ENCODE measurements at regions not wholly inside any gene's neighbourhood (a gene's known extent, or its start where the extent isn't known, plus 50 kb on each side); places are given as distances from the start of the nearest gene placed in this dataset.
"Not testable (repeated sequence)": the region's sequence is repeated elsewhere in the genome, so short reads cannot be mapped to it uniquely, and the experiment has no call there.

DNA sequence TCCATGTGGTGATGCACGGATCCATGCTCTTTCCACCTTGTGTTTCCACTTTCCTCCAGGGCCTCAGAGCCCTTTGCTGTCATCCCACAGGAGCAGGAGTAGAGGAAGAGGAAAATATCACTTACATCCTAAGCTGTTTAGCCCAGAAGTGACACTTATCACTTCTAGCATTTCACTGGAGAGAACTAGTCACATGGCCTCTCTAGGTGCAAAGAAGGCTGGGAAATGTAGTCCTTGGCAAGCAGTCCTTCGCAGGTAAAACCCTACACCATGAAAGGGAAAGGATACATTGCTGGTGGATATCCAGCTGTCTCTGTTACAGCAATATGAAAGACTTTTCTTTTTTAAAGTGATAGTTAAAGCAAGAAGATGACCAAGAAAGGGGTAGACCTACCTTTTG lies 185.9 kb downstream of the RGS9 start:
- DNase-seq (ENCODE audit: insufficient read length, low spot score) (no peak), FAIRE-seq (no peak)

GRCh38 chr17:65320820-65321219 lies 183.7 kb downstream of the RGS9 start:
- no peak for DNase-seq (ENCODE audit: insufficient read length, low spot score)
- FAIRE-seq, result no peak

DNA sequence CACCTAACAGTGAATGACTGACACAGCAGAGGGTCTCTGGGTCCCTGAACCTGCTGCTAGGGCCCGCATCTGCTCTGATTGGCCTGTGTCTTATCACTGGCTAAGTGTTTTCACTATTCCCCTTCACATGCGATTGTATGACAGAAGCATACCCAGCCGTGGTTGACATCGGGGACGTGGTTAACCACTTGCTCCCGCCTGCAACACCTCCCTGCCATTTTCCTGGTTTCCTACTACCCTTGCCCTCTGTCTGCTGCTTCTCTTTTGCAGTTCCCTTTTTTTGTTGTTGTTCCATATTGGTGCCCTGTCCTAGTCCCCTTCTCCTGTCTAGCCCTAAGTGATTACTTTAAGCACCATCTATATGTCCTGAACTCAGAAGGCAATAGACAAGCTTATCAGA lies 177.0 kb downstream of the RGS9 start:
- FAIRE-seq, result no peak
- no peak for DNase-seq (ENCODE audit: insufficient read length, low spot score)

- FAIRE-seq (no peak), DNase-seq (ENCODE audit: insufficient read length, low spot score) (no peak)
These were observed 175.7 kb downstream of the RGS9 start for GRCh38 chr17:65312718-65313377.

- no peak for FAIRE-seq
- no peak for DNase-seq (ENCODE audit: insufficient read length, low spot score)
These were observed 174.1 kb downstream of the RGS9 start for GRCh38 chr17:65311261-65311660.

GRCh38 chr17:65307961-65308316 lies 170.8 kb downstream of the RGS9 start:
- FAIRE-seq, result no peak

DNA sequence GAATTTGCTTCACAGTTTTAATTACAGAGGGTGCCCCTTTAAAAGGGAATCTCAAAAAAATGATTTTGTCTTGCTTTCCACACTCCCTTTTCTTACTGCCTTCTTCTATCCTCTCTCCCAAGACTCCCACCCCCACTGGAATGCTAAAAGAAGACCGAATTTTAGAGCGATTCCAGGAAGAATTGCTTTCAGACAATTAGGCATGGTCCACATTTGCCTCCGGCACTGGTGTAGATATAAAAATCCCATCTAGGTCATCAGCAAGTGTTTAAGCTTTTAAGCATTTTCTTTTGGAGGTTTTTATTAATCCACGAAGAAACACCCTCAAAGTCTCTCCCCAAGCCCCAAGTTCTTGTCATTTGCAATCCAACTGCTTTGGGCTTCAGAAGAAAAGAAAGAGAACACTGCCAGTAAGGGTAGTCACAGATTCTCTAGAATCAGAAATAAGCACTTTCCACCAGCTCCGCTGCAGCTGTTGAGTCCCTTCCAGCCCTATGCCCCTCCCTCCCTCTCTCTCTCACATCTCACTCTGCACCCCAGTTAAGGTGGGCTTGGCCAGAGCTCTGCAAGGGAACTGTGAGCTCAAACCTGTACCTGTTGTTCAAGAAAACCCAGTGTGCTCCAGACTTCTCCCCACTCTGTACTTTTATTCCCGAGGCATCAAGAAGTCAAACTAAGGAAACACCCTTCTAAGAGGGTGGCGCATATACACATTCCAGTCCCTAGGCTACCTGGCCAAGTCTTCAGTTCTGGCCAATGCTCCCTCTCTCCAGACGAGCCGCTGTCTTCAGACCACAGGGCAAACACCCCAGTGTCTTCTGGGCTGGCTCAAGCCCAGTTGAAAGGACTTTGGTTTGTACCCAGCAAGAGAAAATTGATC lies 170.2 kb downstream of the RGS9 start:
- no peak for FAIRE-seq
- no peak for DNase-seq (ENCODE audit: insufficient read length, low spot score)

More at GRCh38 chr17:65307961-65308316, 170.8 kb downstream of the RGS9 start:
- DNase-seq (ENCODE audit: insufficient read length, low spot score), result no peak

GRCh38 chr17:65305778-65306177 lies 168.6 kb downstream of the RGS9 start:
- FAIRE-seq, result no peak
- DNase-seq (ENCODE audit: insufficient read length, low spot score), result no peak

DNA sequence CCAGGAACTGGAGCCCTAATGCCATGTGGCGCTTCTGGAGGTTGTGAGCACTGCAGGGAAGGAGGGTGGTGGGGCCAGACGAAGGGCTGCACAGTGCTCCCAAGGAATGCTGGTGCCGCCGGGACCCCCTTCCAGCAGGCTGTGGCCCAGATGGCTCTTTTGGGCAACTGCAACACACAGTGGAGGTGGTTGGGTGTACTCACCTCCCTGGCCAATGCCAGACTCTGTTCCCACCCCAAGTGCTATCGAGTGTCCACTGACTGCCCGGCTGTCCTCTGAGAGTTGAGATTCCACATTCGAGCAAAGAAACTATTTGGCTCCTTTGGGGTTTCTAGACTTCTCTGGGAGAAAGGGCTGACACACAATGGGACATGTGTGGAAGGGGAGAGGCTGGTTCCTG lies 167.9 kb downstream of the RGS9 start:
- DNase-seq (ENCODE audit: insufficient read length, low spot score) (no peak), FAIRE-seq (no peak)

GRCh38 chr17:65301882-65302281 lies 164.7 kb downstream of the RGS9 start:
- DNase-seq (ENCODE audit: insufficient read length, low spot score), result not testable (repeated sequence)

DNA sequence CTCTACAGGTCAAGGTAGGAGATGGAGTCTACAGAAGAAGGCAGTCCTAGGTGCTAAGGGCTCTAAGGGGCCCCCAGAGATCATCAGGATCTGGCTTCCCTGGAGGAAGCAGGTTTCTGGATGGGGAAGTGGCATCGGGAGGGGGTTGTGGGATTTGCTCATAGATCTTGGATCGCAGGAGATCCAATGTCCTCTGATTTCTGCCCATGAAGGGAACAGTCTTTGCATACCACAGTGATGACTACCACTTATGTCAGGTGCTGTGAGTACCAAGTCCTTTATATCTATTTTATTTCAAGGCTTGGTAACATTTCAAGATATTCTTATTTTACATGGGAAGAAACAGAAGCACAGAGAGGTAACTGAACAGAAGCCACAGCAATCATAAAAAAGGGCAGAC lies 164.0 kb downstream of the RGS9 start:
- FAIRE-seq (no peak), DNase-seq (ENCODE audit: insufficient read length, low spot score) (no peak)

More at GRCh38 chr17:65301882-65302281, 164.7 kb downstream of the RGS9 start:
- not testable (repeated sequence) for FAIRE-seq

DNA sequence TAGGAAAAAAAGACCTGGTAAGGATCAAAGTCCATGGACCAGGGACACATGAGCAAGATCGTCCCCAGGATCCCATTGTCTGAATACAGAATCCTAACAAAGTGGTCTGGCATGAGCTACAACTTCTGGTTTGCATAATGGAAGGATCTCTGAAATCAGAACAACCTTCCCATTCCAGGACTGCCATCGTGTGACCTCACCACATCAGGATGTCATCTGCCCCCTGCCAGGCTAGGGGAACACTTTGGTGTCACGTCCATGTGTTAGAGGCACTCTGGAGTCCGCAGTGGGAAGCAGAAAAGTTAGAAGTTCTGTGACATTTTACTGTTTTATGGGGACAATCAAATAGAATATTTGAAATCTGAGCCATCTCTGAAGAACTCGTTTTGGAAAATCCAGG lies 160.7 kb downstream of the RGS9 start:
- peak; percentile 64 for FAIRE-seq

DNA sequence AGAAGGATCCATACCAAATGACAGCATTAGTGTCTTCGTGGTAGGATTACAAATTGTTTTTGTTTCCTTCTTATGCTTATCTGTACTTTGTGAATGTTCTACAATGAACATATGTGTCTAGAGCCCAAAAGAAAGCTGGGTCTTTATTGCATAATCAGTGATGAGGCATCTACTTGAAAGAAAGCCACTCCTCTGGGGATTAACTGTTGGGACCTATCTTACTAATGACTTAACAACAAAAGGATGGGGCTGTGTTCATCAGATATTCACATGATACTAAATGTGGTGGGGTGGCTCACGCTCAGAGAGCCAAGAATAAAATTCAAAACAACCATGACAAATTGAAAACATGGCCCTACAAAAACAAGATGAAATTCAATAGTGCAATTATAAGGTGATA lies 160.2 kb downstream of the RGS9 start:
- no peak for DNase-seq (ENCODE audit: insufficient read length, low spot score)
- FAIRE-seq, result no peak

More for the DNA sequence above, 160.7 kb downstream of the RGS9 start:
- DNase-seq (ENCODE audit: insufficient read length, low spot score), result no peak

DNA sequence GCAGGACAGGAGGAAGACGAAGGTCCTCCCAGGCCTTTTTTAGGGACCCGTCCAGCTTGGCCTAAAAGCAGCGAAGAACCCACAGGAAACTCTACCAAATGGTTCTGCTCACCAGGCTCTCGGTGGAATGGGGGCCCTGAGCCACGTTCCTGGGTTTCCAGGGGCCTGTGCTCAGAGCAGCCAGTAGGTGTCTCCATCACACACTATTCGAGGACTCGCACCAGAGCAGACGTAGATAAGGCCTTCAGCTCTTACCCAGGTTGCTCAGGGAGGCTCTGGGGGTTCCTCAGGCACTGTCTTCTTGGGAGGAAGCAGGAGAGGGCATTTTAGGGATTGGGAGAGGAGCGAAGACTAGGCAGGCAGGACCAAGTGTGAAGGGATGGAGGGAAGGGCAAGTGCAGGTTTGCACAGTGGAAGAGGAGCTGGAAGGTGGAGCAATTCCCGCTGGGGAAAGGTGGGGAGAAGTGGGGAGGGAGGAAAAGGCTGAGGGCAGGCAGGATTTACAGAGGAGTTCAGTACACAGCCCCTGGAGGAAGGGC lies 157.1 kb downstream of the RGS9 start:
- DNase-seq (ENCODE audit: insufficient read length, low spot score), result peak; percentile 94
- peak; percentile 52 for FAIRE-seq

GRCh38 chr17:65293584-65294180 lies 156.5 kb downstream of the RGS9 start:
- FAIRE-seq (no peak), DNase-seq (ENCODE audit: insufficient read length, low spot score) (no peak)

DNA sequence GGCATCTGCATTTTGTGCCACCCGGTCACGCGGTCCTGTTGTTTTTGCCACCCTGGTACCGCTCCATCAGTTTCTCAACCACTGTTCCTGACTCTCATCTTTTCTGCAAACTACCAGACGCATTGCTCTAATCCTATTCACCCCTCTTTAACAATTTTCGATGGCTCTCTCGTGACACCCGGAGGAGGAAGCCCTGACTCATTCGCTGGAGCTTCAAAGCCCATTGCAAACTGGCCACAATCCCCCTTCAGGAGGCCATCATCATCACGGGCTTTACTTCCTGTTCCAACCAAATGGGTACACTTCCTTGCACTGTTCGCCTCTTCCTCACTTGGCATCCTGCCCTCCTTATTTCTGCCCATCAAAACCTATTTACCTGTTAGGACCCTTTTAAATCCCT lies 155.3 kb downstream of the RGS9 start:
- FAIRE-seq, result peak; percentile 52
- DNase-seq (ENCODE audit: insufficient read length, low spot score), result no peak

DNA sequence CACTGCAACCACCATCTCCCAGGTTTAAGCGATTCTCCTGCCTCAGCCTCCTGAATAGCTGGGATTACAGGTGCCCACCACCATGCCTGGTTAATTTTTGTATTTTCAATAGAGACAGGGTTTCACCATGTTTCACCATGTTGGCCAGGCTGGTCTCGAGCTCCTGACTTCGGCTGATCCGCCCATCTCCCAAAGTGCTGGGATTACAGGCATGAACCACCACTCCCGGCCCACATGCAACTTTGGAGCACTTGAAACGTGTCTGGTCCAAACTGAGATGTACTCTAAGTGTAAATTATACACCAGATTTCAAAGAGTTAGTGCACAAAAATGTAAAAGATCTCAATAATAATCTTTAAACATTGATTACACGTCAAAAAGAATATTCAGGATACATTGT lies 154.1 kb downstream of the RGS9 start:
- not testable (repeated sequence) for FAIRE-seq; DNase-seq (ENCODE audit: insufficient read length, low spot score)

DNA sequence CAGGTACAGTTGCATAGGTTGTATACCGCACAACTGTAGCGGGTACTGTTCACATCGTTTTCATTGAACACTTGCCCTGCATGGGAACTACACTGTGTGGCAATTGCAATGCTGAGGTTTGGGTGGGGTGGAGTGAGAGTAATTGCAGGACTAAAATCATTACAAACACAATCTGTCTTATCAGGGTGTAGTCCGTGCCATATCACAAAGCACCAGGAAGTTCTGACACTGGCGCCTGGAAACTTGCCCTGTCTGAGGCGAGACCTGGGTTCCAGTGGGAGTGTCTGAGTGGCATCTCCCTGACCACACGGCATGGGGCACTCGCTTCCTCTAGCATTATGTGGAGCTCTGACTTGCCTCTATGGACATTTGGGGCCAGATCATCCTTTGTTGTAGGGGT lies 153.4 kb downstream of the RGS9 start:
- no peak for FAIRE-seq

GRCh38 chr17:65290056-65290455 lies 152.9 kb downstream of the RGS9 start:
- FAIRE-seq (no peak), DNase-seq (ENCODE audit: insufficient read length, low spot score) (no peak)

More for the DNA sequence above, 153.4 kb downstream of the RGS9 start:
- no peak for DNase-seq (ENCODE audit: insufficient read length, low spot score)

DNA sequence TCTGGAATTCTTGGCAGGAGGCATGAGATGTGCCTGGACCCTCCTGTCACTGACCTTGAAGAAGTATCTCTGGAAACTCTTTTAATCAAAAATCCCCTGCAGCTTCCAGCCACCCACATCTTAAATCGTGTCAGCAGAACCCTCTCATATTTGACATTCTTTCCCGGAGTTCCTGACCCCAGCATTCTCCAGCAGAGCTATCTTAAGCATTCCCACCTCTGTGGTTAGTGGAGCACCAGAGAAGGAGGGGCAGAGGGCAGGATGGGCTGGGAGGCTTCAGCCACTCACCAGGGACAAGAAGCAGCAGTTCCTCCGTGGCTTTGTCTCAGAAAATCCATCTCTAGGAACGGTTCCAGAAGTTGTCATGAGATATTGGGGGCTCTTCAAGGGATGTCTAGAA lies 149.9 kb downstream of the RGS9 start:
- FAIRE-seq, result peak; percentile 66
- DNase-seq (ENCODE audit: insufficient read length, low spot score), result peak; percentile 80

GRCh38 chr17:65283704-65284103 lies 146.5 kb downstream of the RGS9 start:
- DNase-seq (ENCODE audit: insufficient read length, low spot score), result no peak
- FAIRE-seq, result peak; percentile 23
